PFSK-1 (cell line): ENCODE measurements at regions not wholly inside any gene's neighbourhood (a gene's known extent, or its start where the extent isn't known, plus 50 kb on each side); places are given as distances from the start of the nearest gene placed in this dataset.

Experiments used
- POLR2AphosphoS5 ChIP-seq: IDR thresholded peaks from 2 replicates; pipeline ENCODE4 v1.6.1; 2012; ENCODE audit warnings: low read depth, mild to moderate bottlenecking, control low read depth, low read length, moderate library complexity
- SIN3A ChIP-seq: IDR thresholded peaks from 2 replicates; pipeline ENCODE4 v1.6.1; 2012; ENCODE audit warnings: mild to moderate bottlenecking, low read length, moderate library complexity, borderline replicate concordance; ENCODE audit not compliant: insufficient read depth
- TAF1 ChIP-seq: IDR thresholded peaks from 2 replicates; pipeline ENCODE4 v1.6.1; 2012; ENCODE audit warnings: low read length, control low read depth, borderline replicate concordance; ENCODE audit not compliant: insufficient read depth
- TF ChIP-seq, protein P1 (sequence below), 2 experiments: IDR thresholded peaks; 2 replicates each; pipeline versions ENCODE4 v1.6.1 to v1.8.0; 2011 to 2012; ENCODE audit warnings: low read depth in 2 of 2, low read length in 2 of 2, control low read depth in 1 of 2, inconsistent platforms in 1 of 2, mild to moderate bottlenecking in 1 of 2, moderate library complexity in 1 of 2; ENCODE audit not compliant: insufficient read depth in 1 of 2

DNA sequence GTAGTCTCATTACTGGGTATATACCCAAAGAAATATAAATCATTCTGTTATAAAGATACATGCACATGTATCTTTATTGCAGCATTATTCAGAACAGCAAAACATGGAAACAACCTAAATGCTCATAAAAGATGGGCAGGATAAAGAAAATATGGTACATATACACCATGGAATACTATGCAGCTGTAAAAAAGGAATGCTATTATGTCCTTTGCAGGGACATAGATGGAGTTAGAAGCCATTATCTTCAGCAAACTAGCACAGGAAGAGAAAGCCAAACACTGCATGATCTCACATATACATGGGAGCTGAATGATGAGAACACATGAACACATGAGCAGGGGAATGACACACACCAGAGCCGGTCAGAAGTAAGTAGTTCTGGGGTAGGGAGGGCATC lies 297.4 kb upstream of the GLI3 start:
- TF ChIP-seq POLR2AphosphoS5 (no peak), SIN3A (no peak), TAF1 (no peak)
- TF ChIP-seq, protein P1, sequence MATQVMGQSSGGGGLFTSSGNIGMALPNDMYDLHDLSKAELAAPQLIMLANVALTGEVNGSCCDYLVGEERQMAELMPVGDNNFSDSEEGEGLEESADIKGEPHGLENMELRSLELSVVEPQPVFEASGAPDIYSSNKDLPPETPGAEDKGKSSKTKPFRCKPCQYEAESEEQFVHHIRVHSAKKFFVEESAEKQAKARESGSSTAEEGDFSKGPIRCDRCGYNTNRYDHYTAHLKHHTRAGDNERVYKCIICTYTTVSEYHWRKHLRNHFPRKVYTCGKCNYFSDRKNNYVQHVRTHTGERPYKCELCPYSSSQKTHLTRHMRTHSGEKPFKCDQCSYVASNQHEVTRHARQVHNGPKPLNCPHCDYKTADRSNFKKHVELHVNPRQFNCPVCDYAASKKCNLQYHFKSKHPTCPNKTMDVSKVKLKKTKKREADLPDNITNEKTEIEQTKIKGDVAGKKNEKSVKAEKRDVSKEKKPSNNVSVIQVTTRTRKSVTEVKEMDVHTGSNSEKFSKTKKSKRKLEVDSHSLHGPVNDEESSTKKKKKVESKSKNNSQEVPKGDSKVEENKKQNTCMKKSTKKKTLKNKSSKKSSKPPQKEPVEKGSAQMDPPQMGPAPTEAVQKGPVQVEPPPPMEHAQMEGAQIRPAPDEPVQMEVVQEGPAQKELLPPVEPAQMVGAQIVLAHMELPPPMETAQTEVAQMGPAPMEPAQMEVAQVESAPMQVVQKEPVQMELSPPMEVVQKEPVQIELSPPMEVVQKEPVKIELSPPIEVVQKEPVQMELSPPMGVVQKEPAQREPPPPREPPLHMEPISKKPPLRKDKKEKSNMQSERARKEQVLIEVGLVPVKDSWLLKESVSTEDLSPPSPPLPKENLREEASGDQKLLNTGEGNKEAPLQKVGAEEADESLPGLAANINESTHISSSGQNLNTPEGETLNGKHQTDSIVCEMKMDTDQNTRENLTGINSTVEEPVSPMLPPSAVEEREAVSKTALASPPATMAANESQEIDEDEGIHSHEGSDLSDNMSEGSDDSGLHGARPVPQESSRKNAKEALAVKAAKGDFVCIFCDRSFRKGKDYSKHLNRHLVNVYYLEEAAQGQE (IDR thresholded peaks at IDR 0.05; ENCODE audit: insufficient read depth in 1 of 2, low read depth in 2 of 2, low read length in 2 of 2) = no peak
